ENCODE measurements at regions not wholly inside any gene's neighbourhood (a gene's known extent, or its start where the extent isn't known, plus 50 kb on each side); places are given as distances from the start of the nearest gene placed in this dataset.

GRCh38 chr2:4096978-4097766 lies 393.8 kb downstream of the DCDC2C start:
- Mint-ChIP-seq H3K36me3 (no peaks in the 10 kb centered on the region), H3K27me3 (ENCODE audit: insufficient read depth, low read depth) (peaks cover 2% of the 10 kb centered on the region), H3K9me3 (no peaks in the 10 kb centered on the region), H3K4me1 (peaks cover 5% of the 10 kb centered on the region), H3K4me3 (no peak overlapping the region), H3K27ac (no peak overlapping the region)
- no peak for DNase-seq (ENCODE audit: low spot score)
- TF ChIP-seq EZH2phosphoT487 (IDR thresholded peaks at IDR 0.05) = no peak
- TF ChIP-seq EZH2 (IDR thresholded peaks at IDR 0.05) = no peak
- no peak for TF ChIP-seq CTCF (IDR thresholded peaks at IDR 0.05)
- no peak overlapping the region for H3K27ac ChIP-seq
- H2AFZ ChIP-seq (replicated peaks) = no peak overlapping the region
- H3K36me3 ChIP-seq = no peaks in the 10 kb centered on the region
- H3K79me2 ChIP-seq (ENCODE audit: low read depth) = no peaks in the 10 kb centered on the region
- no peaks in the 10 kb centered on the region for H4K20me1 ChIP-seq (ENCODE audit: low read depth)
- no peak overlapping the region for H3K4me3 ChIP-seq
- H3K4me1 ChIP-seq = no peaks in the 10 kb centered on the region
- no peak overlapping the region for H3K9ac ChIP-seq
- H3K9me3 ChIP-seq (ENCODE audit: low read depth) = no peaks in the 10 kb centered on the region
- no peaks in the 10 kb centered on the region for H3F3A ChIP-seq (ENCODE audit: low read depth)
- H3K4me2 ChIP-seq = no peak overlapping the region
- H3K27me3 ChIP-seq = no peaks in the 10 kb centered on the region

GRCh38 chr2:4098137-4098536 lies 394.8 kb downstream of the DCDC2C start:
- Histone ChIP-seq H4K20me1 (ENCODE audit: low read depth) (no peaks in the 10 kb centered on the region), H3K4me2 (no peak overlapping the region), H3K27me3 (no peaks in the 10 kb centered on the region), H3K9ac (no peak overlapping the region), H3K4me3 (no peak overlapping the region), H3F3A (ENCODE audit: low read depth) (no peaks in the 10 kb centered on the region), H3K9me3 (ENCODE audit: low read depth) (no peaks in the 10 kb centered on the region), H3K36me3 (no peaks in the 10 kb centered on the region), H3K27ac (no peak overlapping the region), H2AFZ (replicated peaks) (no peak overlapping the region), H3K79me2 (ENCODE audit: low read depth) (no peaks in the 10 kb centered on the region), H3K4me1 (no peaks in the 10 kb centered on the region)
- Mint-ChIP-seq H3K36me3 (no peaks in the 10 kb centered on the region), H3K4me1 (peaks cover 5% of the 10 kb centered on the region), H3K27ac (no peak overlapping the region), H3K27me3 (ENCODE audit: insufficient read depth, low read depth) (peaks cover 2% of the 10 kb centered on the region), H3K4me3 (no peak overlapping the region), H3K9me3 (no peaks in the 10 kb centered on the region)
- no peak for DNase-seq (ENCODE audit: low spot score)
- TF ChIP-seq CTCF (IDR thresholded peaks at IDR 0.05) = no peak
- TF ChIP-seq EZH2phosphoT487 (IDR thresholded peaks at IDR 0.05) = no peak

GRCh38 chr2:4101936-4102335 lies 398.6 kb downstream of the DCDC2C start:
- H3K9me3 Mint-ChIP-seq = peaks cover 4% of the 10 kb centered on the region
- DNase-seq (ENCODE audit: low spot score) = no peak
- no peak overlapping the region for H3K27ac Mint-ChIP-seq

More at GRCh38 chr2:4101936-4102335, 398.6 kb downstream of the DCDC2C start:
- peaks cover 8% of the 10 kb centered on the region for H3K27me3 Mint-ChIP-seq (ENCODE audit: insufficient read depth, low read depth)
- H3K27me3 ChIP-seq = no peaks in the 10 kb centered on the region
- H3K4me3 Mint-ChIP-seq = no peak overlapping the region
- no peak overlapping the region for H3K9ac ChIP-seq
- H3K4me3 ChIP-seq = no peak overlapping the region
- H3K4me1 ChIP-seq = peaks cover 6% of the 10 kb centered on the region
- no peak overlapping the region for H3K27ac ChIP-seq
- H3K79me2 ChIP-seq (ENCODE audit: low read depth) = no peaks in the 10 kb centered on the region
- no peaks in the 10 kb centered on the region for H4K20me1 ChIP-seq (ENCODE audit: low read depth)
- TF ChIP-seq CTCF (IDR thresholded peaks at IDR 0.05) = no peak
- no peak for TF ChIP-seq EZH2phosphoT487 (IDR thresholded peaks at IDR 0.05)
- no peak for TF ChIP-seq EZH2 (IDR thresholded peaks at IDR 0.05)
- H2AFZ ChIP-seq (replicated peaks) = no peak overlapping the region
- no peaks in the 10 kb centered on the region for H3K36me3 ChIP-seq
- no peaks in the 10 kb centered on the region for H3K36me3 Mint-ChIP-seq
- no peaks in the 10 kb centered on the region for H3K9me3 ChIP-seq (ENCODE audit: low read depth)
- H3K4me2 ChIP-seq = no peak overlapping the region
- H3K4me1 Mint-ChIP-seq = peaks cover 9% of the 10 kb centered on the region
- no peaks in the 10 kb centered on the region for H3F3A ChIP-seq (ENCODE audit: low read depth)

All from neural progenitor cell (in vitro differentiated cells).